GM18861 (cell line): ENCODE measurements at regions not wholly inside any gene's neighbourhood (a gene's known extent, or its start where the extent isn't known, plus 50 kb on each side); places are given as distances from the start of the nearest gene placed in this dataset.
"Not testable (repeated sequence)": the region's sequence is repeated elsewhere in the genome, so short reads cannot be mapped to it uniquely, and the experiment has no call there.

Source experiments
- ATAC-seq: cut with Tn5 transposase; IDR thresholded peaks from one replicate; pipeline ENCODE4 v1.9.1; 2021; ENCODE audit not compliant: unreplicated experiment

DNA sequence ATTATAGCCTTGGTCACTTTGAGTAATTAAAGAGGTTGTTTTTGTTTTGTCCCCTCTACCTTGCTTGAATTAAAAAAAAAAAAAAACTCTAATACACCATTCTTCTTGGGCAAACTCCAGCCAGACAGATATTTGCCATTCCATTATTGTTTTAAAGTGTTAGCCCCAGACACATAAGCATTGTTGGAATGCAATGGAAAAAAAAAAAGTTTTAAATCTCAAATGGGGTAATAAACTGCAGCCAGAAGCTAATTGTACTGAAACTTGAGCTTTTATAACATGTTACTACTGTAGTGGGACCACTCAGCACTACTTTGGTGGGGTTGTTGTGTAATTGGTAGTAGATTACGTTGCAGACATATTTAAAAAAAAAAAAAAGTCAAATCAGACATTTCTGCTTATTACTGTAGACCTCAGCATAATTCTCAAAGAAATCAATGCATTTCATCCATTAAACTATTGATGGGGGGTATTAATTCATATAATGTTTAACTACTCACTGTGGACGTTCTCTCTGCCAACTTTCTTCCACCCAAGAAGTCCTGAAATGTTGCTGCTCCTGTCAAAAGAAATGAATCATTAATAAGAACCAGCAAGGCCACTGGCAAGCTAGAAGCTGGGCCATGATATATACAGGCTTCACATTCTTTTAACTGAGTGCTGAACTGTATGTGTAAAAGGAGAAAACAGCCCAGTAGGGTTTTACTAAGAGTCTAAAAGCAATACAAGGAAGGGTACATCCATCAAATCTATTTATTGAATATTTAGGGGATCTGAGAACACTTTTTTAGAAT lies 626.6 kb upstream of the SOX9 start:
- ATAC-seq = no peak

DNA sequence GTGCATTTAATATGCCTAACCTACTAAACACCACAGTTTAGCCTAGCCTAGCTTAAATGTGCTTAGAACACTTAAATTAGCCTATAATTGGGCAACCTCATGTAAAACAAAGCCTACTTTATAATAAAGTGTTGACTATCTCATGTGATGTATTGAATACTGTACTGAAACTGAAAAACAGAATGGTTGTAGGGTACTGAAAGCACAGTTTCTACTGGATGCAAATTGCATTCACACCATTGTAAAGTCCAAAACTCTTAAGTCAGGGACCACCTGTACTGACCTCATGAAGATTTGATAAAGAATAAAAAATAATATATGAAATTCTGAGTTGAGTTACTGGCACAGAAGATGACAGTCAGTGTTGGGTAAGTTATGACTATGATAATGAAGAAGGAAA lies 625.4 kb upstream of the SOX9 start:
- ATAC-seq = no peak

DNA sequence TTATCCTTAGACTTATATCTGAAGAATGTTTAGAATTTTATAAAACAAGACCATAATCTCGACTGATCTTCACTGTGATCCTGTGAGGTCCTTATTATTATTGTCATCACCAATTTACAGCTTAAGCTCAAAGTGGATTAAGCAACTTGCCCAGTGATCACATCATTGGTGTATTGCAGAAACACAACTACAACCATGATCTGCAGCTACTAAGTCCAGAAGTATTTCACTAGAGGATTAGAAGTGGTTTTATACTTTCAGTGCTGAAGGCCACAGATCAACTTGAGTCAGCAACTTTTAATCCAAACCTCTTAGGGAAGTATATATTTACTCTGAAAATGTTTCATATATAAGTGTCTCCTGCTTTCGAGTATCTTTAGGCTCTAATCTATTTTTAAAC lies 624.3 kb upstream of the SOX9 start:
- ATAC-seq = no peak

DNA sequence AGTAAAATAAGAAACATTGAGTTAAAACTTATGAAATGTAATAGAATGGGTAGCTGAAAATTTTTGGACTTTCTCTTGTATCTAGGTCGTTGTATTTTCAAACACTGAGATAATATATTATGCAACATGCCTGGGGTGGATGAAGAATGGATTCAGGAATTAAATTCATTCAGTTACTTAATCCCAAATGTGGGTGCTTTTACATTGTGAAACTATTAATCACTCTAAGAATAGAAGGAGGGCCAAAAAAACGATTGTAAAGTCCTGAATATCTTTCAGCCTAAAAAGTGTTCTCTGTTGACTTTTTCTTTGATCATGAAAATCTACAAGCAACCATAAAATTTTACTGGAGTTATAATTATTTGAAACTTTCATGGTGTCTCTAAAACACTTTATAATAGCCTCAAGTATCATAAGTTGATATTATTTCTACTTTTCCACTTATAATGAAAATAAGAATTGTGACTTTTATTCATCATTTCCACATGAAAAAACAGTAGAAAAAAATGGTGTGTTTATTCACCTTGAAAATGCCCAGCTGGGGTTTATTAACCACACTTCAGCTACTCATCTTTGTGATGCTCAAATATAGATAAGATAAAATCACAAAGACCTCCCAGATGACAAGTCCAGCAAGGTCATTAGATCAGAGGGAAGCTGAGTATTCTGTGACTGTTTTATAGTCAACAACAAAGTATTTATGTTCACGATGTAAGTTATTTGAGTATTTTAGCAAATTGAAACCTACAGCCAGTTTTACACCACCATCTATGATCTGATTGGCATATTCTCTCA lies 619.9 kb upstream of the SOX9 start:
- no peak for ATAC-seq

DNA sequence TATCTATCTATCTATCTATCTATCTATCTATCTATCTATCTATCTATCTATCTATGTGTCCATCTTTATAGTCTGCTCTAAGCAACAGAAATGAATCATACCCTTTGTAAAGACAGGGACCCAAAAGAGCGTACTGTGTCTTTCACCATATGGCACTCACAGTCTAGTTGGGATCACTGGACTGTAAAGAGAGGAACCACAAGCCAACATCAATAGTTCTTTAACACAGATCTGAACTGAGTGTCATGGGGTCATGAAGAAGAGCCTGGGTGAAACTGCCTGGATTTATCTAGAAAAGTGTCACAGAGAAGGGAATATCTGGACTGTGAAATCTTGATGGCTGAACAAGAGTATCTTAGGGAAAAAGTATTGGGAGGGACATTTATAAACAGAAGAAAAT lies 619.1 kb upstream of the SOX9 start:
- ATAC-seq = no peak

DNA sequence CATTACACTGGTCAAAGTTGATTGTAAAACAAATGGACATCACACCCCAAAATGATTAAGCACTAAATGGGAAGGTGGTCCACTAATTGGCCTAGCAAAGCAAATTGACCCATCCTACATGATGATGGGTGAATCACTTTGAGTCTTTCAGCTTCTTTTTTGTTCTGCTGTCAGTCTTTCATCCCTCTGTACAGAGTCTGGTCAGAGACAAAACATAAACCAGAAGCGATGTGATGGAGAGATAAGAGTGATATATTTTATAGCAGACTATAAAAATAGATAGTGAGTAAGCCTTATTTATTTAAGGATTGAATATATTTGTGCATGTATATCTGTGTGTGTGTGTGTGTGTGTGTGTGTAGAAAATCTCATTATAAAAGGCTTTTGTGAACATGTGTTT lies 618.4 kb upstream of the SOX9 start:
- no peak for ATAC-seq

DNA sequence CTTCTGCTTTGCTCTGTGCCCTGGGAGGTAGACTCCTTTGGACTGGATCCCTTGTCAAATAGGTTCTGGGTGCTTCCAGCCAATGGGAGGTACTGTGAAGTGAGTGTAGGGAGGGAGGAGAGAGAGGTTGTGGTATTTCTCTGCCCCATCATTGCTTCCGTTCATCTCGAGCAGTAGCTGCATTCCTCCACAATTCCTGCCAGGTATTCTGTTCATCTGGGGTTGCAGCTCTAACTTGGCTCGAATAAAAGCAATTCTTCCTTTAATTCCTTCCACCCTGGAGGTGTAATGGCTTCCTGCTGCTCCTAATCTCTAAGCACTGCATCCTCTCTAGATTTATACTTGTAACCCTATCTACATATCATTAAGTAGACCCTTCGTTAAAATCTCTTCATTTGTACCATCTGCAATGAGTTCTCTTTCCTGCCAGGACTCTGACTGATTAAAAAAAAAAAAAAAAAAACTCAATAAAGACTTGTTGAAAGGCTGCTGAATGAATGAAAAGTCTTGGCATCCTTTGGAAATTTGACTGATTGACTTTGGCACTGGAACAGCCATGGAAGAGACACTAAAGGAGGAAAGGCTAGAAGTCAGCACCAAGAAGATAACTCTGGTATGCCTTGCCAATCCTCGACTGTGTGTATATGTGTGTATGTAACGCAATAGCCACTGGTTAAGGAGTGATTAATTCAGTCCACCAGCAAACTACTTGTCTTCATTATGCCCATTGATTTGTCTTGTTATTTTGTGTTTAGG lies 616.9 kb upstream of the SOX9 start:
- ATAC-seq = no peak

DNA sequence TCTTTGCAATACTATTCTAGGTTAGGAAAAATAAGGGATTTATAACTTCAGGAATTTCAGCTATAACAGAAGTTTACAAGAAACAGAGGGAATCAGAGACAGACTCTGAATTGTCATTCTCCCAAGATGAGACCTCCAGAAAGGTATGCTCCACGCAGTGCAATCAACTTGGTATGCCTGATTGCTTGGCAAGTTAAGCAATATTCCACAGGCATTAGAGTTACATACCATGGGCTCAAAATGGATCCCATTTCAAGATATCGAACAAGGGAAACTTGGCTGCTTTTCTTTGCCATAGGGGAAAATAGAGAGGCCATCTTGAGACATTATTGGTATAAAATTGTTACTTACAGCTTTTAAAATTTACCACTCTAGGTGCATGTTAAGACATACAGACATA lies 615.6 kb upstream of the SOX9 start:
- ATAC-seq = no peak

DNA sequence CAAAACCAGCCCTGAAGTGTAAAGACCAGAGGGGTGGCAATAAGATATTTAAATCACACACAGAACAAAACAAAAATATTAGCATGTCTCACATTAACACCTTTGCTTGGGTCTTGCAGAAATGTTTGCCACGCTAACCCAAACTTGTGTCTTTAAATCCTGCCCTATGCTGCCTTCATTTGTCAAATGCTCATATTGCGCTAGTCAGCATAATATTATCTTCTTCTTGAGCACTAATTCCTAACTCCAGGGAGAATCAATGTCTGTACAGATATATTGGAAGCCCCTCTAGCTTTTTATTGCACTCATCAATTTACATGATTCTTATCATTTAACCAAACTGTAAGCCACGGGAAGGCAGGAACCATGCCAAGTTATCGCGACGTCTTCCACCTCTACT lies 614.8 kb upstream of the SOX9 start:
- no peak for ATAC-seq

DNA sequence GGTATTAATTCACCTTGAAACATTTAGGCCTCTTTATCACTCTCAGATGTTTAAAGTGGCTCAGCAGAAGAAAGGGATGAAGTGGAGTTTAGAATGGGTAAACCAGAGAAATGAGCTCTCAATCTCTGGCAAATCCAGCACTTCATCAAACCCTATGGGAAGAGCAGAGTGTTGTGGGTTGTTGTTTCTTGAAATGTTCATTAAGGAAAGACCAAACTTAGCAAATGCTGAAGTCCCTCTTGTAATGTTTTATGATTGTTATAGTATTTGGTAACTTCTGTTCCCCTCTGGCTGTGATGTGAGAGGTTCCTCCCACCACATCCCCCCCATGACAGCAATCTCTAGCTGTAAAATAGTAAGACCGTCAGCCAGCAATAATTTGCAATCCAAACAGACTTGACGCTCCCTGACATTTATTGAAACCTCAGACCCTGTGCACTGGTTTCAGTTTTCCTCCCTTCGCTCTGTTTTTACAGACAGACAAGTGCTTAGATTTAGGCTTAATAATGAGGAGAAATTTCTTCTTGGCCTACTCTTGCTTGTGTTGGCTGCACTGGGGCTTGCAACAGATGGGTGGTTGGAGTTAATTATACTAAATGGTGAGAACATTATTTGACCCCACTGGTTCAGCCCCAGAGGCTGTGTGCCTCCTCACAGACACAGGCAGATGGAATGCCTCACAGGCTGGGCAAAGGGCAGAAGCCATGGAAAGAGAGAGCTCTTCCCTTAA lies 609.4 kb upstream of the SOX9 start:
- no peak for ATAC-seq

DNA sequence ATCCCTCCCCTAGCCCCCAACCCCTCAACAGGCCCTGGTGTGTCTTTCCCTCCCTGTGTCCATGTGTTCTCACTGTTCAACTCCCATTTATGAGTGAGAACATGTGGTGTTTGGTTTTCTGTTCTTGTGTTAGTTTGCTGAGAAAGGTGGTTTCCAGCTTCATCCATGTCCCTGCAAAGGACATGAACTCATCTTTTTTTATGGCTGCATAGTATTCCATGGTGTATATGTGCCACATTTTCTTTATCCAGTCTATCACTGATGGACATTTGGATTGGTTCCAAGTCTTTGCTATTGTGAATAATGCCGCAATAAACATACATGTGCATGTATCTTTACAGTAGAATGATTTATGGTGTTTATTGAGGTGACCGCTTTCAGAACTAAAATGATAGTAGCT lies 607.1 kb upstream of the SOX9 start:
- ATAC-seq = not testable (repeated sequence)

DNA sequence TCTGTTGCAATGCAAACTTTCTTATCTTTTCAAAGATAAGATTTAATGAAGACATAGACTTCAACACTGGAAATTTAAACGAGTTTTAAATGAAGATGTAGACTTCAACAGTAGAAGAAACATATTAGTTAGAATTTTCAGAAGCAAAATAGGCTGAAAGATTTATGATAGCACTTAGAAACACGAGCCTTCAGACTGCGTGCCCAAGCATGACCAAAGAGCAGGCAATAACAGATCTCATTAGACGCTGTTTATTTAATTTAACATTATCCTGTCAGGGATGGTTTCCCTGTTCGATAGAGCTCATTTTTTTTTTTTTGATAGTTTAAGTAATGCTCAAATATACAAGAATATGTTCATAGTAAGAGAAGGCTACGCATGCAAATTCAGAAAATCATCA lies 604.7 kb upstream of the SOX9 start:
- ATAC-seq = no peak

DNA sequence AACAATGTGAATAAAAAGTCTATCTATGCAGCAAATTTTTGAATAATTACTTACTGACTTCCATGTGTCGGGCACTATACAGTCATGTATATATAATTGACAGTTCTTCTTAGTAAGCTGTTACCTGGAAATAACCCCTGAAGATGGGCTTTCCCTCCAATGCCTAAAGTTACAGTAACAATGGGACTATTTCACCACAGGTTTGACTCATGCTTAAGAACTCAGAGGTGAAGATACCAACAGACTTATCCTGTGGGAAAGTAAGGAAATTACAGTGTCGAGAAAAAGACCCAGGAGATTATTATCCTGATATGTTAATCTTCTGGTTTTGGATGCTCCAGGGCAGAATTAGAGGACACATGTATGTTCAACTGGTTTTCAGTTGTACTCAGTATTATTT lies 601.5 kb upstream of the SOX9 start:
- no peak for ATAC-seq

DNA sequence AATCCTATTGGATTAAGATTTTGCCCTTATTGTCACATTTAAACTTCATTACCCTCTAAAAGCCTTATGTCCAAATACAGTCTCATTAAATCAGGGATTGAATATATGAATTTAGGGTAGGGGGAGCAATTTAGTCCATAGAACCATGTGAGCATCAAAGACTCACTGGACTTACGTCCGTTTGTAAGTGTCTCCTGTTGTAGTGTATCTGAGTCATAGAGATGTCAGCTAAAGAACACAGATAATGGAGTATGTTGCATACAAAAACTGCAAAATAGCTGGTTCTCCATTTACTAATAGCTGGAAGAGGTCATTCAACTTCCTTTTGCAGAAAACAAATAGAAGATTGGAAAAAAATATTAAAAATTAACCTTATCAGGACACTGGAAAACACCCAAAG lies 599.1 kb upstream of the SOX9 start:
- no peak for ATAC-seq

DNA sequence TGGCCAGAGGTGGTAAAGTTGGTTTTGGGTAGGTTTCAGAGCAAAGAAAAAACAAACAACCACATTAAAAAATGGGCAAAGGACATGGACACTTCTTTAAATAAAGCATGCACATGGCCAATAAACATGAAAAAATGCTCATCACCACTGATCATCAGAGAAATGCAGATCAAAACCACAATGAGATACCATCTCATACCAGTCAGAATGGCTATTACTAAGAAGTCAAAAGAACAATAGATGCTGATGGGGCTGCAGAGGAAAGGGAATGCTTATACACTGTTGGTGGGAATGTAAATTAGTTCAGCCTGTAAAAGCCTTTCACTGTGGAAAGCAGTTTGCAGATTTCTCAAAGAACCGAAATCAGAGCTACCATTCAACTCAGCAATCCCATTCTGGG lies 598.4 kb upstream of the SOX9 start:
- no peak for ATAC-seq

DNA sequence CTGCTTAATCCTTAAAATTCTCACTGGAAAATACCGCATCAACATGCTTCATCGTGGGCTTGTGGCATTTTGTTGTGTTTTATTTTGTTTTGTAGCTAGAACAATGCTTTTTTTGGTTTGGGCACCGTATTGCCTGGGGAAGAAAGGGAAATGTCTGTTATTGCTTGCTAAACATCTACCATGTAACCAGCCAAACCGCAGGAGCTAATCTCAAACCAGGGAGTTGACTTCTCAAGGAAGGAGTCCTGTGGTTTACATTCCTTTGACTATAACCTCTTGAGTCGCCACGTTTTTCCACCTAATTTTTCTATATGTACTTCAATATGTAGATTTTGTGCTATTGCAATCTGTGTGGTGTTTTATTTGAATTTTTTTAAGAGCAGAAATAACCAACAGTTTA lies 593.5 kb upstream of the SOX9 start:
- ATAC-seq = no peak

DNA sequence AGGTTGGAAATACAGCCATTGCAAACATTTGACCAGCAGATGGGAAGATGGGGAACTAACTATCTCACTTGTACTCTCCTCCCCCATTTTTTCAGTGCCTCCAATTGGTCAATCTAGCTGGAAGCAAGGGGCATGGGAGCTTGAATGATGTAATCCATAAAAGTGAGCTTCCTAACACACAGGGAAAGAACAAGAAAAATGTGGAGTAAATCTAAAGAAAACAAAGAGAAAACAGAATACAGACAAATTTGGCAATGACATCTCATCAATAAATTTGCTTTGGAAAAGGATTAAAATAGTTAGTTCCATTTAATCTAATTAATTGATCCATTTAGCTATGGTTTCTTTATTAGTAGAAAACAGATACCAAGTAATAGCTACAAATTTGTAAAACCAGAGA lies 592.6 kb upstream of the SOX9 start:
- ATAC-seq = no peak

DNA sequence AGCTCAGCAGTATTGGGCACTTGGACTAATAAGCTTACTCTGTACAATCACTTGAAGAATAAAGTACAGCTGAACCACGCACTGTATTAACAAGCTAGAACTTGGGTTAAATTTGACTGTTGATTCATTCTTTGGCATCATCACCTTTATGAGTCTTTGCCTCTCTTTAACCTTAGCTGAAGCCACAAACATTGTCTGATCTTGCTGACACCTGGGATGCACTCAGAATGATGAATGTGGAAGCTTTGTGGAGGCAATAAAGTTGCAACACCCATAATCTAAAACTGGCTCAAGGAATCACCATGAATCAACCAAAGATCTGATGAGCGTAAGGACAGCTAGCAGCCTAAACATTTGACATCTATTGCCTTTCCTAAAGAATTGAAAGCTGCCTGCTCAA lies 590.6 kb upstream of the SOX9 start:
- ATAC-seq = no peak

DNA sequence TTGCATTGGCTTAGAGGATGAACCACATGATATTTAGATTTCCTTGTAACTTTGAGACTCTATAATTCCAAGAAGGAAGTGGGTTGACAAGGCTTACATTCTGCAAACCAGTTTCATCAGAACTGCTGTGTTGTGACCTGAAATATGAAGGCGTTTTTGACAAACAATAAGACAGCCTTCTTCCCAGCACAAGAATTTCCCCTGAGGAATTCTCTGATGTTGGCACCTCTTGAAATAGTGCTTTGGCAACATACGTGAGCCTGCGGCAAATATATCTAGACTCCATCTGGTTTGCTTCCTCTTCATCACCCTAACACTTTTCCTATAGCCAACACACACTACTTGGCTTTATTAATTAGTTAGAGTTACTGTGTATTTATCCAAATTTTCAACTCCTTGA lies 585.5 kb upstream of the SOX9 start:
- no peak for ATAC-seq

DNA sequence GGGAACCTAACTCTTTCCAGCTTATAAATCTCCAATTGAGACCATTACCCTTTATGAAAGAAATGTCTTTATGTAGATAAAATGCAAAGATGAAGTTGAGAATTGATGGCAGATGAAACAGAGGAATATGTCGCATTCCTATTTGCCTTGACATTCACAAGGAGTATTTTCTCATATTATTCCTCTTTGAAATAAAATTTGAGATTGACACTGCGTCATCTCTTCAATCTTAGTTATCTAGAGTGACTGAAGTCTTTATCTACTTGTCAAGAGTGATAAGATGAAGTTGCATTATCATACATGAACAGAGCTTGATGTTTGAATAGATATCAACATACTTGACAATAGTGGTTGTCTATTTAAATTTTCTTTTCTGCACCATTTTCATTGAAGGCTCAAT lies 574.4 kb upstream of the SOX9 start:
- ATAC-seq = no peak

DNA sequence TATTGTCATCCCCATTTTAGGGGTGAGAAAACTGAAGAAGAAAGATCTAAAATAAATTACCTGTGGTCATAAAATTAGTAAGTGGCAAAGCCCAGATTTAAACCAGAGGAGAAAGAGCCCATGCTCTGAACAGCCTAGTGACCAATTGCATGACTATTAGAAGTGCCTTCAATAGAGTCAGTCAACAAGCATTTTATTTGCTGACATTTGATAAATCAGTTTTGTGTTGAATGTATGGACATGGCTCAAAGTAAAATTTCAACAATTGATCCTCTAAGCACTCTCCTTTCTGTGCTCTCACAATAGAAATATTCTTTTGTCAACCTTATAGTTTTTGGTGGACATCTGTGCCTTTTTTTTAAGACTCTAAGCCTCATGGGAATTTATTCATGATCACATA lies 572.9 kb upstream of the SOX9 start:
- ATAC-seq = no peak
